OCI-LY1 (cell line): ENCODE measurements at regions not wholly inside any gene's neighbourhood (a gene's known extent, or its start where the extent isn't known, plus 50 kb on each side); places are given as distances from the start of the nearest gene placed in this dataset.

Experiments
- H2AFZ ChIP-seq: fragments of 200-600 bp; sonication (generic), shearing (Covaris generic); 2 replicates; pipeline ENCODE4 v1.6.0; 2014; ENCODE audit warnings: antibody characterized with exemption, mild to moderate bottlenecking, low read length
- H3F3A ChIP-seq: fragments of 200-600 bp; sonication (generic), shearing (Covaris generic); 2 replicates; pipeline ENCODE4 v1.6.0; 2014; ENCODE audit warnings: mild to moderate bottlenecking, antibody characterized with exemption, low read length, moderate library complexity; ENCODE audit not compliant: insufficient read depth
- H3K27ac ChIP-seq: fragments of 200-600 bp; sonication (generic); 2 replicates; pipeline ENCODE4 v1.5.1; 2014; ENCODE audit warnings: low read length, mixed run types, mild to moderate bottlenecking, low read depth; ENCODE audit not compliant: poor library complexity, severe bottlenecking
- H3K27me3 ChIP-seq: fragments of 200-600 bp; sonication (generic); 2 replicates; pipeline ENCODE4 v1.6.0; 2014; ENCODE audit warnings: antibody characterized with exemption, mild to moderate bottlenecking, low read length, moderate library complexity; ENCODE audit not compliant: insufficient read depth
- H3K36me3 ChIP-seq: fragments of 200-600 bp; sonication (generic); 2 replicates; pipeline ENCODE4 v1.6.1; 2014; ENCODE audit warnings: mild to moderate bottlenecking, antibody characterized with exemption, low read length, moderate library complexity, mixed read lengths; ENCODE audit not compliant: insufficient read depth
- H3K4me1 ChIP-seq: fragments of 200-600 bp; sonication (generic); 2 replicates; pipeline ENCODE4 v1.5.1; 2014; ENCODE audit warnings: mild to moderate bottlenecking, low read length, moderate library complexity; ENCODE audit not compliant: insufficient read depth, severe bottlenecking
- H3K4me2 ChIP-seq: fragments of 200-600 bp; sonication (generic), shearing (Covaris generic); 2 replicates; pipeline ENCODE4 v1.6.1; 2014; ENCODE audit warnings: low read length
- H3K4me3 ChIP-seq: fragments of 200-600 bp; sonication (generic); 2 replicates; pipeline ENCODE4 v1.5.1; 2014; ENCODE audit warnings: low read length, low read depth, mild to moderate bottlenecking, mixed read lengths; ENCODE audit not compliant: poor library complexity, severe bottlenecking
- H3K79me2 ChIP-seq: fragments of 200-600 bp; shearing (Covaris generic); 2 replicates; pipeline ENCODE4 v1.6.1; 2016; ENCODE audit warnings: mixed run types, low read length, mixed read lengths; ENCODE audit not compliant: insufficient read depth
- H3K9ac ChIP-seq: fragments of 200-600 bp; sonication (generic), shearing (Covaris generic); 2 replicates; pipeline ENCODE4 v1.6.1; 2014; ENCODE audit warnings: mild to moderate bottlenecking, low read length, mixed read lengths
- H3K9me2 ChIP-seq: fragments of 200-600 bp; sonication (generic), shearing (Covaris generic); 2 replicates; pipeline ENCODE4 v1.6.1; 2014; ENCODE audit warnings: low read depth, mild to moderate bottlenecking, low read length, mixed read lengths
- H3K9me3 ChIP-seq: fragments of 200-600 bp; shearing (Covaris generic); 2 replicates; pipeline ENCODE4 v1.6.1; 2014; ENCODE audit warnings: low read length, mixed read lengths
- H4K20me1 ChIP-seq: fragments of 200-600 bp; sonication (generic), shearing (Covaris generic); 2 replicates; pipeline ENCODE4 v1.6.0; 2016; ENCODE audit warnings: mild to moderate bottlenecking, low read length; ENCODE audit not compliant: insufficient read depth
- CTCF ChIP-seq: fragments of 200-600 bp; sonication (generic), shearing (Covaris generic); IDR thresholded peaks from 2 replicates; pipeline ENCODE4 v1.5.1; 2017; ENCODE audit warnings: mild to moderate bottlenecking, antibody characterized with exemption, low read length, moderate library complexity, mixed read lengths
- EZH2 ChIP-seq: fragments of 200-600 bp; sonication (generic), shearing (Covaris generic); IDR thresholded peaks from 2 replicates; pipeline ENCODE4 v1.8.0; 2017; ENCODE audit warnings: borderline replicate concordance, mixed run types, mild to moderate bottlenecking, antibody characterized with exemption, low read length, moderate library complexity, mixed read lengths

GRCh38 chr12:20039562-20039961 lies 328.8 kb upstream of the PDE3A start:
- Histone ChIP-seq H3K4me2 (no peak overlapping the region), H3F3A (no peaks in the 10 kb centered on the region), H2AFZ (no peak overlapping the region), H3K9ac (no peak overlapping the region), H3K79me2 (no peaks in the 10 kb centered on the region), H3K27ac (no peak overlapping the region), H3K36me3 (no peaks in the 10 kb centered on the region), H3K9me3 (no peaks in the 10 kb centered on the region), H3K9me2 (no peaks in the 10 kb centered on the region), H3K4me3 (no peak overlapping the region), H3K4me1 (no peaks in the 10 kb centered on the region), H3K27me3 (no peaks in the 10 kb centered on the region), H4K20me1 (no peaks in the 10 kb centered on the region)
- TF ChIP-seq CTCF (no peak), EZH2 (no peak)

GRCh38 chr12:20040184-20040583 lies 328.2 kb upstream of the PDE3A start:
- Histone ChIP-seq H4K20me1 (no peaks in the 10 kb centered on the region), H3F3A (no peaks in the 10 kb centered on the region), H3K9ac (no peak overlapping the region), H3K27me3 (no peaks in the 10 kb centered on the region), H3K27ac (no peak overlapping the region), H3K4me3 (no peak overlapping the region), H3K36me3 (no peaks in the 10 kb centered on the region), H3K9me3 (no peaks in the 10 kb centered on the region), H3K4me2 (no peak overlapping the region), H2AFZ (no peak overlapping the region), H3K79me2 (no peaks in the 10 kb centered on the region), H3K4me1 (no peaks in the 10 kb centered on the region), H3K9me2 (no peaks in the 10 kb centered on the region)
- TF ChIP-seq CTCF, result no peak
- no peak for TF ChIP-seq EZH2

GRCh38 chr12:20040831-20041230 lies 327.5 kb upstream of the PDE3A start:
- H3K36me3 ChIP-seq, result no peaks in the 10 kb centered on the region
- H3K27ac ChIP-seq, result no peak overlapping the region
- H2AFZ ChIP-seq, result no peak overlapping the region
- H3K4me1 ChIP-seq, result no peaks in the 10 kb centered on the region
- H3F3A ChIP-seq, result no peaks in the 10 kb centered on the region
- H4K20me1 ChIP-seq, result no peaks in the 10 kb centered on the region
- no peaks in the 10 kb centered on the region for H3K9me2 ChIP-seq
- H3K27me3 ChIP-seq, result no peaks in the 10 kb centered on the region
- no peak for TF ChIP-seq EZH2
- TF ChIP-seq CTCF, result no peak
- no peak overlapping the region for H3K4me3 ChIP-seq
- H3K9ac ChIP-seq, result no peak overlapping the region
- H3K4me2 ChIP-seq, result no peak overlapping the region
- H3K79me2 ChIP-seq, result no peaks in the 10 kb centered on the region
- H3K9me3 ChIP-seq, result no peaks in the 10 kb centered on the region
